ENCODE measurements at regions not wholly inside any gene's neighbourhood (a gene's known extent, or its start where the extent isn't known, plus 50 kb on each side); places are given as distances from the start of the nearest gene placed in this dataset.

- TF ChIP-seq CTCF (optimal IDR thresholded peaks at IDR 0.05 in 1 of 3, IDR thresholded peaks at IDR 0.05 in 1 of 3, conservative IDR thresholded peaks at IDR 0.05 in 1 of 3; ENCODE audit: extremely low read depth in 1 of 3, insufficient read depth in 2 of 3, low read length in 3 of 3) (no peak), EZH2 (IDR thresholded peaks at IDR 0.05; ENCODE audit: low read length) (no peak)
- no peaks in the 10 kb centered on the region for H3K36me3 ChIP-seq (ENCODE audit: control insufficient read depth in 2 of 2, extremely low read depth in 1 of 2, insufficient read depth in 2 of 2, low read length in 2 of 2)
- DNase-seq (ENCODE audit: low read depth, low spot score) (no peak), FAIRE-seq (peak; percentile 79)
- H4K20me1 ChIP-seq (ENCODE audit: control insufficient read depth, extremely low read depth, insufficient read depth, low read length), result no peaks in the 10 kb centered on the region
- H3K27me3 ChIP-seq (ENCODE audit: control insufficient read depth, extremely low read depth, insufficient read depth, low read length), result no peaks in the 10 kb centered on the region
- H3K9ac ChIP-seq (ENCODE audit: control insufficient read depth, extremely low read depth, insufficient read depth, low read length), result no peak overlapping the region
- H3K27ac ChIP-seq (ENCODE audit: control insufficient read depth, insufficient read depth, low read length), result no peak overlapping the region
- H3K4me1 ChIP-seq (ENCODE audit: control insufficient read depth, extremely low read depth, insufficient read depth, low read length), result peaks cover 8% of the 10 kb centered on the region
- no peaks in the 10 kb centered on the region for H3K9me3 ChIP-seq (ENCODE audit: control insufficient read depth, low read depth, low read length)
- no peak overlapping the region for H3K4me2 ChIP-seq (ENCODE audit: control insufficient read depth, extremely low read depth, insufficient read depth, low read depth, low read length)
- no peaks in the 10 kb centered on the region for H3K79me2 ChIP-seq (ENCODE audit: control insufficient read depth, insufficient read depth, low read length)
- dilution Hi-C loops (cut with MboI; ENCODE audit: extremely low pct_ligation_motif_present, low sequenced_read_pairs), result no loop called here
- H2AFZ ChIP-seq (ENCODE audit: control insufficient read depth, low read length), result no peak overlapping the region
- no peak overlapping the region for H3K4me3 ChIP-seq (ENCODE audit: control insufficient read depth in 2 of 3, extremely low read depth in 1 of 3, insufficient read depth in 2 of 3, low read depth in 1 of 3, low read length in 3 of 3)
- peaks cover 3% of the 10 kb centered on the region for H3K9me1 ChIP-seq (ENCODE audit: control insufficient read depth, extremely low read depth, insufficient read depth, low read length)
Observed at GRCh38 chr3:150106740-150107428, 136.2 kb upstream of the PFN2 start.

- peaks cover 3% of the 10 kb centered on the region for H3K9me1 ChIP-seq (ENCODE audit: control insufficient read depth, extremely low read depth, insufficient read depth, low read length)
- H2AFZ ChIP-seq (ENCODE audit: control insufficient read depth, low read length), result no peak overlapping the region
- dilution Hi-C loops (cut with MboI; ENCODE audit: extremely low pct_ligation_motif_present, low sequenced_read_pairs), result no loop called here
- H3K36me3 ChIP-seq (ENCODE audit: control insufficient read depth in 2 of 2, extremely low read depth in 1 of 2, insufficient read depth in 2 of 2, low read length in 2 of 2), result no peaks in the 10 kb centered on the region
- H3K4me1 ChIP-seq (ENCODE audit: control insufficient read depth, extremely low read depth, insufficient read depth, low read length), result peaks cover 8% of the 10 kb centered on the region
- TF ChIP-seq CTCF (optimal IDR thresholded peaks at IDR 0.05 in 1 of 3, IDR thresholded peaks at IDR 0.05 in 1 of 3, conservative IDR thresholded peaks at IDR 0.05 in 1 of 3; ENCODE audit: extremely low read depth in 1 of 3, insufficient read depth in 2 of 3, low read length in 3 of 3) (no peak), EZH2 (IDR thresholded peaks at IDR 0.05; ENCODE audit: low read length) (no peak)
- no peak for FAIRE-seq
- no peaks in the 10 kb centered on the region for H3K27me3 ChIP-seq (ENCODE audit: control insufficient read depth, extremely low read depth, insufficient read depth, low read length)
- no peaks in the 10 kb centered on the region for H4K20me1 ChIP-seq (ENCODE audit: control insufficient read depth, extremely low read depth, insufficient read depth, low read length)
- H3K79me2 ChIP-seq (ENCODE audit: control insufficient read depth, insufficient read depth, low read length), result no peaks in the 10 kb centered on the region
- DNase-seq (ENCODE audit: low read depth, low spot score), result no peak
- H3K4me2 ChIP-seq (ENCODE audit: control insufficient read depth, extremely low read depth, insufficient read depth, low read depth, low read length), result no peak overlapping the region
- no peak overlapping the region for H3K9ac ChIP-seq (ENCODE audit: control insufficient read depth, extremely low read depth, insufficient read depth, low read length)
- no peak overlapping the region for H3K4me3 ChIP-seq (ENCODE audit: control insufficient read depth in 2 of 3, extremely low read depth in 1 of 3, insufficient read depth in 2 of 3, low read depth in 1 of 3, low read length in 3 of 3)
- no peaks in the 10 kb centered on the region for H3K9me3 ChIP-seq (ENCODE audit: control insufficient read depth, low read depth, low read length)
- no peak overlapping the region for H3K27ac ChIP-seq (ENCODE audit: control insufficient read depth, insufficient read depth, low read length)
Observed at GRCh38 chr3:150105886-150106612, 135.4 kb upstream of the PFN2 start.
